Thyroid gland (tissue), 4 donors: ENCODE measurements at regions not wholly inside any gene's neighbourhood (a gene's known extent, or its start where the extent isn't known, plus 50 kb on each side); places are given as distances from the start of the nearest gene placed in this dataset.

Experiments
- POLR2A ChIP-seq, 2 donors: fragments of 450-650 bp; IDR thresholded peaks; one replicate each; pipeline ENCODE4 v1.6.1; 2017; ENCODE audit warnings: antibody characterized with exemption in 2 of 2, mild to moderate bottlenecking in 2 of 2, moderate library complexity in 1 of 2
- TF ChIP-seq, protein P1 (sequence below), 6 experiments: fragments of 200-600 bp in 3 of 6; fragments of 450-650 bp in 3 of 6; sonication (generic) in 3 of 6; IDR thresholded peaks; one replicate each; pipeline ENCODE4 v1.5.1; 2016 to 2019; ENCODE audit warnings: antibody characterized with exemption in 6 of 6, mild to moderate bottlenecking in 2 of 6, inconsistent platforms in 1 of 6, moderate library complexity in 1 of 6

DNA sequence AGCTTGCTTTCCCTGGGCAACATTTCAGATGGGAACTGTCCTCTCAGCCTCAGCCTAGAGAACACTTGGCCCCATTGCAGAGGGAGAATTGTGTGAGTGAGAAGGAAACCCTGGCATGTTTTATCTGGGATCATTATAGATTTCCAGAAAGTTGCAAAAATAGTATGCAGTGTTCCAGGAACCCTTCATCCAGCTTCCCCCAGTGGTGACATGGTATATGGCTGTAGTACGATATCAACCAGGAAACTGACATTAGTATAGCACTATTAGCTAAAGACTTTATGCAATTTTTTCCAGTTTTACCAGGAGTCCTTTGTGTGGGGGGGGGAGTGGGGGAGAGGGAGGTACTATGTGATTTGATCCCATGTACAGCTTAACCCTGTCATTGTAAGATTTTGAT is 166.2 kb upstream of the KBTBD8 start:
- no peak for TF ChIP-seq POLR2A (IDR thresholded peaks at IDR 0.05)
- TF ChIP-seq, protein P1, sequence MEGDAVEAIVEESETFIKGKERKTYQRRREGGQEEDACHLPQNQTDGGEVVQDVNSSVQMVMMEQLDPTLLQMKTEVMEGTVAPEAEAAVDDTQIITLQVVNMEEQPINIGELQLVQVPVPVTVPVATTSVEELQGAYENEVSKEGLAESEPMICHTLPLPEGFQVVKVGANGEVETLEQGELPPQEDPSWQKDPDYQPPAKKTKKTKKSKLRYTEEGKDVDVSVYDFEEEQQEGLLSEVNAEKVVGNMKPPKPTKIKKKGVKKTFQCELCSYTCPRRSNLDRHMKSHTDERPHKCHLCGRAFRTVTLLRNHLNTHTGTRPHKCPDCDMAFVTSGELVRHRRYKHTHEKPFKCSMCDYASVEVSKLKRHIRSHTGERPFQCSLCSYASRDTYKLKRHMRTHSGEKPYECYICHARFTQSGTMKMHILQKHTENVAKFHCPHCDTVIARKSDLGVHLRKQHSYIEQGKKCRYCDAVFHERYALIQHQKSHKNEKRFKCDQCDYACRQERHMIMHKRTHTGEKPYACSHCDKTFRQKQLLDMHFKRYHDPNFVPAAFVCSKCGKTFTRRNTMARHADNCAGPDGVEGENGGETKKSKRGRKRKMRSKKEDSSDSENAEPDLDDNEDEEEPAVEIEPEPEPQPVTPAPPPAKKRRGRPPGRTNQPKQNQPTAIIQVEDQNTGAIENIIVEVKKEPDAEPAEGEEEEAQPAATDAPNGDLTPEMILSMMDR (IDR thresholded peaks at IDR 0.05): no peak
